Testis (tissue), 2 donors: ENCODE measurements at regions not wholly inside any gene's neighbourhood (a gene's known extent, or its start where the extent isn't known, plus 50 kb on each side); places are given as distances from the start of the nearest gene placed in this dataset.

Experiments used
- DNase-seq: peaks from one replicate; pipeline ENCODE4 v3.0.0-alpha.2; 2019
- H3K27ac ChIP-seq, 2 donors: fragments of 200-600 bp; sonication (generic); one replicate each; pipeline ENCODE4 v1.5.1; 2019
- H3K27me3 ChIP-seq: fragments of 200-600 bp; sonication (generic); one replicate; pipeline ENCODE4 v1.5.1; 2019
- H3K36me3 ChIP-seq: fragments of 200-600 bp; sonication (generic); one replicate; pipeline ENCODE4 v1.5.1; 2017; ENCODE audit warnings: low read depth; ENCODE audit errors: missing control alignments
- H3K4me1 ChIP-seq: fragments of 200-600 bp; sonication (generic); one replicate; pipeline ENCODE4 v1.5.1; 2019
- H3K4me3 ChIP-seq, 2 donors: fragments of 200-600 bp; sonication (generic); one replicate each; pipeline ENCODE4 v1.5.1; 2017 to 2019
- H3K9me3 ChIP-seq: fragments of 200-600 bp; sonication (generic); one replicate; pipeline ENCODE4 v1.5.1; 2017
- CTCF ChIP-seq, 3 experiments: fragments of 450-650 bp in 2 of 3; fragments of 200-600 bp in 1 of 3; sonication (generic) in 1 of 3; IDR thresholded peaks; one replicate each; pipeline ENCODE4 v1.5.1; 2016 to 2019; ENCODE audit warnings: antibody characterized with exemption in 3 of 3, mild to moderate bottlenecking in 2 of 3, moderate library complexity in 1 of 3
- POLR2A ChIP-seq: fragments of 450-650 bp; IDR thresholded peaks from one replicate; pipeline ENCODE4 v1.6.1; 2017; ENCODE audit warnings: antibody characterized with exemption, mild to moderate bottlenecking, moderate library complexity
- WGBS, 2 donors: methylation state at CpG; one replicate each; pipeline ENCODE4 v1.1.5; 2018; 5-methylcytosine and 5-hydroxymethylcytosine counted together
- intact Hi-C: fragments of 100-400 bp; cut with DNase I; formaldehyde crosslinking; loops from one replicate; pipeline ENCODE4 v1.15.1; 2023; ENCODE audit warnings: low total_unique reads

DNA sequence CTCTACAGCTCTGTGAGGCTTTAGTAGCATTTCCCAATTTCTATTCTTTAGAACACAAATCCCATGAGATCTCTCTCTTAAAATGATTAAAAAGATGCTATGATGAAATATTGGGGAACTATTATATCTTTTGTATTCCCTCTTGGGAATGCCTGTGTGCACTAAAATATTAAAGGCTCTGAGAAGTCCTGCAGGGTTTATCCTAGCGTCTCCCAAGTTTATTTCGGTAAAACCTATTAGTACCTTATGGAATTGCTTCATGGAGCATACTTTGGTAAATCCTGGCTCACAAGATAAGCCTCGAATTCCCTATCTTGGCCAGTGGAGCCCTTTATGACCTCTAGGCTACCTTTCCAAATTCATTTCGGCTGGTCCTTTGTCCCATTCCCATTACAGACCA is 306.8 kb downstream of the VRK1 start:
- no peaks in the 10 kb centered on the region for H3K27me3 ChIP-seq
- no peak overlapping the region for H3K27ac ChIP-seq
- intact Hi-C loops, result no loop called here
- H3K36me3 ChIP-seq, result no peaks in the 10 kb centered on the region
- no peaks in the 10 kb centered on the region for H3K4me1 ChIP-seq
- TF ChIP-seq CTCF (IDR thresholded peaks at IDR 0.05) (no peak), POLR2A (no peak)
- H3K4me3 ChIP-seq, result no peak overlapping the region
- no peak for DNase-seq
- WGBS, 2 donors, result 84 to 91% methylated on average over 4 of the region's 4 CpGs
- no peaks in the 10 kb centered on the region for H3K9me3 ChIP-seq

GRCh38 chr14:97106166-97106565 is 309.0 kb downstream of the VRK1 start:
- intact Hi-C loops, result no loop called here
- no peaks in the 10 kb centered on the region for H3K27me3 ChIP-seq
- no peak for DNase-seq
- no peaks in the 10 kb centered on the region for H3K9me3 ChIP-seq
- no peaks in the 10 kb centered on the region for H3K36me3 ChIP-seq
- WGBS, 2 donors, result 64 to 80% methylated on average over 5 of the region's 5 CpGs
- no peaks in the 10 kb centered on the region for H3K4me1 ChIP-seq
- no peak for TF ChIP-seq CTCF (IDR thresholded peaks at IDR 0.05)
- no peak for TF ChIP-seq POLR2A
- H3K27ac ChIP-seq, result no peak overlapping the region
- peak overlapping the region in 1 of 2 donors; percentile 20 for H3K4me3 ChIP-seq

DNA sequence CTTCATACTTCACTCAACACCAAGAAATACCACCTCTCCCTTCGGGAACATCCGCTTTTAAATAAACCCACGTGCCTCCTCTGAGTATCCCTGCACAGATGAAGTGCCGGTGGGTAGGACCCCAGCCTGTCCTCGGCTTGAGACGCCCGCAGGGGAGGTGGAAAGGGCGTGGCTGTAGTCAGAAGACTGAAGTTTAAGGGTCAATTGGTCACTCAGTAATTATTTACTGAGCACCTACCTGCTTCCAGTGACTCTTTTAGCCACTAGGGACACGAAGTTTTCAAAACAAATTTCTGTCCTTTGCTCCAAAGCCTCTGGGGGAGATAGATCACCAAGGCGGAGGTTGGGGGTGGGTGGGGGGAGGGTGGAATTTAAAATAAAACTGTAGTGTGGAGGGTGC is 309.4 kb downstream of the VRK1 start:
- TF ChIP-seq CTCF (IDR thresholded peaks at IDR 0.05) (no peak), POLR2A (no peak)
- no peaks in the 10 kb centered on the region for H3K9me3 ChIP-seq
- no peaks in the 10 kb centered on the region for H3K4me1 ChIP-seq
- H3K4me3 ChIP-seq, result peak overlapping the region in 1 of 2 donors; percentile 20
- 44 to 69% methylated on average over 10 of the region's 10 CpGs for WGBS, 2 donors
- no peak for DNase-seq
- H3K36me3 ChIP-seq, result no peaks in the 10 kb centered on the region
- H3K27ac ChIP-seq, result no peak overlapping the region
- intact Hi-C loops, result no loop called here
- no peaks in the 10 kb centered on the region for H3K27me3 ChIP-seq

GRCh38 chr14:97107080-97107479 is 309.9 kb downstream of the VRK1 start:
- Histone ChIP-seq H3K36me3 (no peaks in the 10 kb centered on the region), H3K27me3 (no peaks in the 10 kb centered on the region), H3K9me3 (no peaks in the 10 kb centered on the region), H3K27ac (no peak overlapping the region), H3K4me1 (no peaks in the 10 kb centered on the region), H3K4me3 (no peak overlapping the region)
- no peak for DNase-seq
- TF ChIP-seq CTCF (IDR thresholded peaks at IDR 0.05) (no peak), POLR2A (no peak)
- WGBS, 2 donors, result 73 to 75% methylated on average over 9 of the region's 9 CpGs
- intact Hi-C loops, result no loop called here

DNA sequence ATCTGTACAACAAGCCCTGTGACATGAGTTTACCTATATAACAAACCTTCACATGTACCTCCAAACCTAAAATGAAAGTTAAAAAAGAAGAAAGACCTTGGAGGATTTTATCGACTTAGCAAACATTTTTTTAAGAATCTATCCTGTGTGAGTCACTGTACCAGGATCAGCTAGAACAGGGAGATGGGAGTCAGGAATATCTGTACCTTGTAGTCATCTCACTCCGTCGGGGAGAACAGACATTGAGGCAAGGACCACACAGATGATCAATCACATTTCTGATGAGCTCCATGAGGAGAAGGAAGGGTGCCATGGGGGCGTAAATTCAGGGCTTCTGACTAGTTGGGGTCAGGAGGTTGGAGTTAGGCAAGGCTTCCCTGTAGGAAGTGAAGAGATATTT is 310.6 kb downstream of the VRK1 start:
- intact Hi-C loops, result no loop called here
- H3K9me3 ChIP-seq, result no peaks in the 10 kb centered on the region
- no peak overlapping the region for H3K27ac ChIP-seq
- H3K4me1 ChIP-seq, result no peaks in the 10 kb centered on the region
- 80 to 81% methylated on average over 4 of the region's 4 CpGs for WGBS, 2 donors
- DNase-seq, result no peak
- H3K4me3 ChIP-seq, result no peak overlapping the region
- TF ChIP-seq CTCF (IDR thresholded peaks at IDR 0.05), result no peak
- TF ChIP-seq POLR2A, result no peak
- no peaks in the 10 kb centered on the region for H3K27me3 ChIP-seq
- no peaks in the 10 kb centered on the region for H3K36me3 ChIP-seq
